ENCODE measurements at regions not wholly inside any gene's neighbourhood (a gene's known extent, or its start where the extent isn't known, plus 50 kb on each side); places are given as distances from the start of the nearest gene placed in this dataset.

GRCh38 chr18:2028986-2029385, 542.3 kb downstream of the METTL4 start:
- Histone ChIP-seq H3K36me3 (ENCODE audit: insufficient read depth, low read length) (no peaks in the 10 kb centered on the region), H3K4me2 (ENCODE audit: insufficient read depth, low read length) (no peak overlapping the region), H3K4me3 (ENCODE audit: insufficient read depth, low read length) (no peak overlapping the region), H3K4me1 (ENCODE audit: insufficient read depth, low read length) (no peaks in the 10 kb centered on the region), H3K79me2 (ENCODE audit: insufficient read depth, low read length) (no peaks in the 10 kb centered on the region), H3K27me3 (ENCODE audit: insufficient read depth, low read length) (no peaks in the 10 kb centered on the region), H3K9me3 (ENCODE audit: low read depth, low read length) (no peaks in the 10 kb centered on the region), H3K27ac (ENCODE audit: low read depth, low read length) (no peak overlapping the region), H2AFZ (ENCODE audit: low read length) (no peak overlapping the region), H4K20me1 (ENCODE audit: insufficient read depth, low read length) (no peaks in the 10 kb centered on the region)
- DNase-seq (ENCODE audit: insufficient read length, low spot score, missing footprints): no peak
- no peak for TF ChIP-seq CTCF (IDR thresholded peaks at IDR 0.05; ENCODE audit: extremely low read depth, low read depth, low read length)

- Histone ChIP-seq H3K4me3 (ENCODE audit: insufficient read depth, low read length) (no peak overlapping the region), H2AFZ (ENCODE audit: low read length) (no peak overlapping the region), H4K20me1 (ENCODE audit: insufficient read depth, low read length) (no peaks in the 10 kb centered on the region), H3K79me2 (ENCODE audit: insufficient read depth, low read length) (no peaks in the 10 kb centered on the region), H3K4me1 (ENCODE audit: insufficient read depth, low read length) (no peaks in the 10 kb centered on the region), H3K4me2 (ENCODE audit: insufficient read depth, low read length) (no peak overlapping the region), H3K27me3 (ENCODE audit: insufficient read depth, low read length) (no peaks in the 10 kb centered on the region), H3K36me3 (ENCODE audit: insufficient read depth, low read length) (no peaks in the 10 kb centered on the region), H3K9me3 (ENCODE audit: low read depth, low read length) (no peaks in the 10 kb centered on the region), H3K27ac (ENCODE audit: low read depth, low read length) (no peak overlapping the region)
- DNase-seq (ENCODE audit: insufficient read length, low spot score, missing footprints): no peak
- no peak for TF ChIP-seq CTCF (IDR thresholded peaks at IDR 0.05; ENCODE audit: extremely low read depth, low read depth, low read length)
Observed at GRCh38 chr18:2030647-2031046, 540.7 kb downstream of the METTL4 start.

GRCh38 chr18:2032036-2032435, 539.3 kb downstream of the METTL4 start:
- TF ChIP-seq CTCF (IDR thresholded peaks at IDR 0.05; ENCODE audit: extremely low read depth, low read depth, low read length): no peak
- no peaks in the 10 kb centered on the region for H4K20me1 ChIP-seq (ENCODE audit: insufficient read depth, low read length)
- no peaks in the 10 kb centered on the region for H3K9me3 ChIP-seq (ENCODE audit: low read depth, low read length)
- DNase-seq (ENCODE audit: insufficient read length, low spot score, missing footprints): no peak
- H3K27me3 ChIP-seq (ENCODE audit: insufficient read depth, low read length): no peaks in the 10 kb centered on the region
- no peaks in the 10 kb centered on the region for H3K79me2 ChIP-seq (ENCODE audit: insufficient read depth, low read length)
- H3K27ac ChIP-seq (ENCODE audit: low read depth, low read length): no peak overlapping the region
- H3K4me1 ChIP-seq (ENCODE audit: insufficient read depth, low read length): no peaks in the 10 kb centered on the region
- no peaks in the 10 kb centered on the region for H3K36me3 ChIP-seq (ENCODE audit: insufficient read depth, low read length)
- H3K4me2 ChIP-seq (ENCODE audit: insufficient read depth, low read length): no peak overlapping the region
- H2AFZ ChIP-seq (ENCODE audit: low read length): no peak overlapping the region
- no peak overlapping the region for H3K4me3 ChIP-seq (ENCODE audit: insufficient read depth, low read length)

GRCh38 chr18:2035056-2035455, 536.2 kb downstream of the METTL4 start:
- H3K4me3 ChIP-seq (ENCODE audit: insufficient read depth, low read length): no peak overlapping the region
- no peaks in the 10 kb centered on the region for H3K36me3 ChIP-seq (ENCODE audit: insufficient read depth, low read length)
- H3K4me2 ChIP-seq (ENCODE audit: insufficient read depth, low read length): no peak overlapping the region
- DNase-seq (ENCODE audit: insufficient read length, low spot score, missing footprints): no peak
- no peaks in the 10 kb centered on the region for H4K20me1 ChIP-seq (ENCODE audit: insufficient read depth, low read length)
- no peaks in the 10 kb centered on the region for H3K79me2 ChIP-seq (ENCODE audit: insufficient read depth, low read length)
- no peak overlapping the region for H3K27ac ChIP-seq (ENCODE audit: low read depth, low read length)
- H2AFZ ChIP-seq (ENCODE audit: low read length): no peak overlapping the region
- no peak for TF ChIP-seq CTCF (IDR thresholded peaks at IDR 0.05; ENCODE audit: extremely low read depth, low read depth, low read length)
- no peaks in the 10 kb centered on the region for H3K9me3 ChIP-seq (ENCODE audit: low read depth, low read length)
- no peaks in the 10 kb centered on the region for H3K4me1 ChIP-seq (ENCODE audit: insufficient read depth, low read length)
- H3K27me3 ChIP-seq (ENCODE audit: insufficient read depth, low read length): no peaks in the 10 kb centered on the region

All from osteoblast (primary cell).